Dedifferentiated amniotic fluid mesenchymal stem cell (primary cell): ENCODE measurements at regions not wholly inside any gene's neighbourhood (a gene's known extent, or its start where the extent isn't known, plus 50 kb on each side); places are given as distances from the start of the nearest gene placed in this dataset.
"Not testable (repeated sequence)": the region's sequence is repeated elsewhere in the genome, so short reads cannot be mapped to it uniquely, and the experiment has no call there.

Experiments used
- DNase-seq: peaks from one replicate; pipeline ENCODE4 v3.0.0-alpha.2; 2016; ENCODE audit errors: extremely low spot score

GRCh38 chr3:87727783-87728182 is 331.0 kb downstream of the CGGBP1 start:
- no peak for DNase-seq

DNA sequence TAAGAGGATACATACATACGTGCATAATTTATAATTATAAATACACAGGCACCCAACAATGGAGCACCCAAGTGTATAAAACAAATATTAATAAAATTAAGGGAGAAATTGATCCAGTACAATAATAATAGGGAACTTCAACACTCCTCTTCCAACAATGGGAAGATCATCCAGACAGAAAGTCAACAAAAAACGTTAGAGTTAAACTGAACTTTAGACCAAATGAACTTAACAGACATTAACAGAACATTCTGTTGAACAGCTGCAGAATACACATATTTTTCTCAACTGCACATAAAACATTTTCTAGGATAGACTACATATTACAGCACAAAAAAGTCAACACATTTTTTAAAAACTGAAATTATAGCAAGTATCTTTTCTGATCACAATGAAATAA is 339.7 kb downstream of the CGGBP1 start:
- no peak for DNase-seq

- no peak for DNase-seq
These were observed 348.3 kb downstream of the CGGBP1 start for GRCh38 chr3:87710511-87710910.

- DNase-seq = no peak
These were observed 348.8 kb downstream of the CGGBP1 start for GRCh38 chr3:87710028-87710427.

- no peak for DNase-seq
These were observed 352.6 kb downstream of the CGGBP1 start for GRCh38 chr3:87706176-87706575.

DNA sequence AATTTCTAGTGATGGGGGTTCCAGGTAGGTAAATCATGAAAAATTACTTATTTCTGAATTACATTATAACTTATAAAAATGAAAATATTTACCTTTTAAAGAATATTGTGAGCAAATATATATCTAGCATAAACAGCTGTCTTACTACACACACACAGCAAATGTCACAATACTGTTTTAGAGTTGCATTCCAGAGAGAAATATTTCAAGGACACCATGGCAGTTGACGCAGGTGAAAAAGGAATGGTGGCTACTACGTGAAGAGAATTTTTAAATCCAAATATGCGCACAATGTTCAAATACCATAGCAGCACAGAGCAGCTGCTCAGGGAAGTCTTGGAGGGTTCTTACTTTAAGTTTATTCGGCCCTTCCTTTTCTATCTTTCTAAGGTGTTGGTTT is 356.2 kb downstream of the CGGBP1 start:
- DNase-seq = no peak

- no peak for DNase-seq
These were observed 362.4 kb downstream of the CGGBP1 start for GRCh38 chr3:87696124-87697013.

DNA sequence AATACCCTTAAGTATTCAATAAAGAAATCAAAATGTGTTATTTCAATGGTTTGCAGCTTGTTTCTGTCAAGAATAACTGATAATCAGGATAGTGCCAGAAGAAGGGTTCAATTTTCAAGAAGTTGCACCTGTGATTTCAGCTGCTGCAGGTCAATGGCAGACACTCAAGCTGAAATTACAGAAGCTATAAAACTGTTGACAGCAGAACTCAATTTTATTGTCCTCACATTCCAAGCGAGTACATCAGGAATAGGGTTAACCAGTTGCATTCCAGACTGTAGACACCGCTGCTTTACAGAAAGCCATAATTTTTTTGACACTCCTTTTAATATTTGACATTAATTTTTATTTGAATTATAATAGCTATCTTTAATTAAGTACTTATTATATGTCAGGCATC is 364.1 kb downstream of the CGGBP1 start:
- DNase-seq = no peak

DNA sequence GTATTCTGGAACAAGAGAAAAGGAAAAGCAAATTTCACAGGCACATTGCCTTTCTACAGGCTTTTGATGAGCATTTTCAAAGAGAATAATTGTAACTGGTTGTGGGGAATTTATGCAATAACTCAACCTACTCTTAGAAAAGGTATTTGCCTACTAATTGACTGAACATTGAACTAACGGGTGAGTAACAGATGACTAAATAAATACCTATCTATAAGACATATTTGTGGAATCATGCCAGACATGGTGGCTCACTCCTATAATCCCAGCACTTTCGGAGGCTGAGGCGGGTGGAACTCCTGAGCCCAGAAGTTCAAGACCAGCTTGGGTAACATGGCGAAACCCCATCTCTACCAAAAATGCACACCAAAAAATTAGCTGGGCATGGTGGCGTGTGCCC is 367.7 kb downstream of the CGGBP1 start:
- DNase-seq = no peak

DNA sequence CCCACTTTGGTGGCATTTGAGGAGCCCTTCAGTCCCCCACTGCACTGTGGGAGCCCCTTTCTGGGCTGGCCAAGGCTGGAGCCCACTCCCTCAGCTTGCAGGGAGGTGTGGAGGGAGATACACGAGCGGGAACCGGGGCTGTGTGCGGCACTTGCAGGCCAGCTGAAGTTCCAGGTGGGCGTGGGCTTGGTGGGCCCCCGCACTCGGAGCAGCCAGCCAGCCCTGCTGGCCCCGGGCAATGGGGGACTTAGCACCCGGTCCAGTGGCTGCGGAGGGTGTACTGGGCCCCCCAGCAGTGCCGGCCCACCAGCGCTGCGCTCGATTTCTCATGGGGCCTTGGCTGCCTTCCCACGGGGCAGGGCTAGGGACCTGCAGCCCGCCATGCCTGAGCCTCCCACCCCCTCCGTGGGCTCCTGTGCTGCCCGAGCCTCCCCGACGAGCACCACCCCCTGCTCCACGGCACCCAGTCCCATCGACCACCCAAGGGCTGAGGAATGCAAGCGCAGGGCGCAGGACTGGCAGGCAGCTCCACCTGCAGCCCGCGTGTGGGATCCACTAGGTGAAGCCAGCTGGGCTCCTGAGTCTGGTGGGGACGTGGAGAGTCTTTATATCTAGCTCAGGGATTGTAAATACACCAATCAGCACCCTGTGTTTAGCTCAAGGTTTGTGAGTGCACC is 379.7 kb downstream of the CGGBP1 start:
- DNase-seq = not testable (repeated sequence)

DNA sequence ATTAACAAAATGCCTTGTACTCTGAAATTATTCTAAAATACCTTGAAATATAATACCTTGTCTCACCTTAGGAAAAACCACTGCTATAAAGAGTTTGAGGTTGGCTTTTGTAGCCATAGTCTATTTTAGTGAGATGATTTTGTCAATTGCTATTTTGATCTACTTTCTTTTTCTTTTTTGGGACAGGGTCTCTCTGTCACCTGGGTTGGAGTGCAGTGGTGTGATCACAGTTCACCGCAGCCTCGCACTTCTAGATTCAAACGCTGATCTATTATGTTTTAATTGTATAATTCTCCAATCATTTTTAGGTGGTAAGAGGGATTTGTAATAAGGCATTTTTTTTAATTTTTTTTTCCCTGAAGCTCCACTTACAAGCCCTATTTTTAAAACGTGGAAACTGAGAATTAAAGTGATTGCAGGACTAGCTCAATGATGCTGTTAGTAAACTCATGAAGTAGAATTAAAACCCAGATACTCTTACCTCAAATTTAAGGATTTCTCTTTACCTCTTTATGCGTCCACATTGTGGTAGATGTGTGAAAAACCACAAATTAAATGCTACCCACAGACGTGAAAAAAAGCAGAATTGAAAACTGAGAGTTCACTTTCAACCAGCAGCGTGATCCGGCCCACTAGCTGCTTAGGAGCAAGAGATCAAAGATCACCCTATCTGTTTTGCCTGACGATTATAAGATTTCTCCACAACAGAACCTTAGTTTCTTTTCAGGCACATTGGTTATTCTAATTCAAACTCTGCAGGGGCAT is 384.2 kb downstream of the CGGBP1 start:
- no peak for DNase-seq

- DNase-seq = no peak
These were observed 385.7 kb downstream of the CGGBP1 start for GRCh38 chr3:87673132-87673531.

DNA sequence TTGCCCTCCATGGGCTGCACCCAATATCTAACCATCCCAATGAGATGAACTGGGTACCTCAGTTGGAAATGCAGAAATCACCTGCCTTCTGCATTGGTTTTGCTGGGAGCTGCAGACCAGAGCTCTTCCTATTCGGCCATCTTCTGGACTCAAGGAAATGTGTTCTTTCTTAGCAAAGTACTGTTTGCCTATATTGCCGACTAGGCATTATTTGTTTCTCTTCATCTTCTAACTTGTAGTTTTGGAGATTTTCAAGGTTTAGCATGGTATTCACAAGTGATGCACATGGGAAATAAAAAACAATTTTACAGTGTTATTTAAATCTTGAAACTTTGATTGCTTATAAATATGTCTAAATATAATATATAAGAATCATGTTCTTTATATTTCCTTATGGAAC is 377.8 kb upstream of the POU1F1 start:
- no peak for DNase-seq

DNA sequence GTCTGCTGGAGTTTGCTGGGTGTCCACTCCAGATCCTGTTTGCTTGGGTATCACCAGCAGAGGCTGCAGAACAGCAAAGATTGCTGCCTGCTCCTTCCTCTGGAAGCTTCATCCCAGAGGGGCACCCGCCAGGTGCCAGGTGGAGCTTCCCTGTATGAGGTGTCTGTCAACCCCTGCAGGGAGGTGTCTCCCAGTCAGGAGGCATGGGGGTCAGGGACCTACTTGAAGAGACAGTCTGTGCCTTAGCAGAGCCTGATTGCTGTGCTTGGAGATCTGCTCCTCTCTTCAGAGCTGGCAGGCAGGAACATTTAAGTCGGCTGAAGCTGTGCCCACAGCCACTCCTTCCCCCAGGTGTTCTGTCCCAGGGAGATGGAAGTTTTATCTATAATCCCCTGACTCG is 376.8 kb upstream of the POU1F1 start:
- DNase-seq = not testable (repeated sequence)

- DNase-seq = no peak
These were observed 358.0 kb upstream of the POU1F1 start for GRCh38 chr3:87634426-87634825.

DNA sequence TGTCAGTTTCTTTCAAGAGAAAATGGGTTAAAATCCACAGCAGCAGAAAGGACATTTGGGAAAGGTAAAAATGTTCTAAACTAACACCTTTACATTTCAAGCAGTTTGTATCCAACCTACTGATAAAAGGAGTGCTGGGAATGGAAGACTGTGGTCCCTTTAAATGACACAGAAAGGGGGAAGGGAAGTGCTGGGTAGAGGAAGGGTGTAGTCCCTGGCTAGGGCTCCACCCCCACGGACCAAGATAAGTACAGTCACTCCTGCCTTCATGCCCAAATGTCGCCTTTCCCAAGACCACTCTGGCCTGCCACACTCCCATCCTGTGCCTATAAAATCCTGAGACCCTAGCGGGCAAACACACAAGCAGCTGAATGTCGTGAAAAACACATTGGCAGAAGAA is 350.9 kb upstream of the POU1F1 start:
- no peak for DNase-seq

GRCh38 chr3:87626546-87626945 is 350.2 kb upstream of the POU1F1 start:
- DNase-seq = no peak

- no peak for DNase-seq
These were observed 349.5 kb upstream of the POU1F1 start for GRCh38 chr3:87625876-87626275.

GRCh38 chr3:87624860-87625259 is 348.5 kb upstream of the POU1F1 start:
- DNase-seq = no peak

DNA sequence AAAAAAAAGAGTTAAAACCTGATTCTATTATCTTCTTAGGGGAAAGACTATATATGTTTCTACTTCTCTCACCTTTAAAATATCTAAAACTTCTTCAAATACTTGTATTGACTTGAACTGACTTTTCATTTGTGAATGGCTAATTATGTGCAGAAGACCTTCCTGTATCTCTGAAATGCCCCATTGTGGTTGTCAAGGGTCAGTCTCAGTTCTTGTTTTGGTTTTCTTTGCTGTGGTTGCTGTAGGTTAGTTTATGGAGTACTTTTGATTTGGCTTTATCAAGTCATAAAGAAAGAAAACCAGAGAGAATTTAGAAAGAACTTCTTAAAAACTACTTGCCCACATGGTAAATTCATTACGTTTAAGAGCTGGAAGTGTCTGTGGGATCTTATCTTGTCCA is 345.3 kb upstream of the POU1F1 start:
- no peak for DNase-seq

DNA sequence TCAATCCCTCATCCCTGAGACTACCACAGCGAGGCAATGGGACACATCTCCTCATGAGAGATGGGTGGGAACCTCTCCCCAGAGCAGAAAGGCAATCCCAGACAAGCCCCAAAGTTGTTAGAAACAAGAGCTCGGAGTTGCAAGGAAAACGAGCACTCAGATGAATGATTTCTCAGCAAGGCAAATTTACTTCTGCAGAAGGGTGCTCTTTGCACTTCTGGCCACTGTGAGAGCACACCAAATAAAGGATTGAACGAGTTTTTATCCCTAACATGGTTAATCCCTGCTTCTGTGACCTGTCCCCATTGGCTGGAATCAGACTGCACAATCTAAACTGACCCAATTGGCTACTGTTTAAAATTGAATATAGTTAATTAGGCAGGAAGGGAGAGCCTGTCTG is 339.1 kb upstream of the POU1F1 start:
- no peak for DNase-seq

- no peak for DNase-seq
These were observed 338.6 kb upstream of the POU1F1 start for GRCh38 chr3:87614998-87615397.

DNA sequence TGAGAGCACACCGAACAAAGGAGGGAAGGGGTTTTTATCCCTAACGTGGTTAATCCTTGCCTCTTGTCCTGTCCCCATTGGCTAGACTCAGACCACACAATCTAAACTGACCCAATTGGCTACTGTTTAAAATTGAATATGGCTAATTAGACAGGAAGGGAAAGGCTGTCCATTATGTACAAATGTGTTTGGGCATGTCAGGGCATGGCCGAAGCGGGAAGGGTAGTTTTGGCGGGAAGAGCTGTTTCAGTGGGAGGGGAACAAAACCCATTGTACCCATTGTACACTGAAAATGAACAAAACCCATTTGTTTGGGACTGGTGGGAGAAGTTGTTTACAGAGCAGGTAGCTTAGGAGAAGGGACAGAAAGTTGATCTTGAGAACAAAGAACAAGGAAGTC is 330.9 kb upstream of the POU1F1 start:
- DNase-seq = no peak
